Retina (tissue), 1 donor: ENCODE measurements at regions not wholly inside any gene's neighbourhood (a gene's known extent, or its start where the extent isn't known, plus 50 kb on each side); places are given as distances from the start of the nearest gene placed in this dataset.
A peak's percentile ranks its signal among the peaks of the same experiment; 100 is the strongest.

Source experiments
- DNase-seq: peaks from one replicate; pipeline ENCODE4 v3.0.0-alpha.2; 2016

- DNase-seq: no peak
Measured at GRCh38 chr21:25118648-25119047, 488.6 kb downstream of the MRPL39 start.

GRCh38 chr21:25115021-25115420 lies 492.3 kb downstream of the MRPL39 start:
- DNase-seq: no peak

GRCh38 chr21:25107708-25108107 lies 499.6 kb downstream of the MRPL39 start:
- DNase-seq: no peak

GRCh38 chr21:25103500-25104207 lies 503.6 kb downstream of the MRPL39 start:
- no peak for DNase-seq

GRCh38 chr21:25097648-25098047 lies 509.6 kb downstream of the MRPL39 start:
- no peak for DNase-seq

- no peak for DNase-seq
Measured at GRCh38 chr21:25094695-25095094, 512.6 kb downstream of the MRPL39 start.

GRCh38 chr21:25092441-25093011 lies 514.8 kb downstream of the MRPL39 start:
- DNase-seq: no peak

GRCh38 chr21:25081096-25081495 lies 526.2 kb downstream of the MRPL39 start:
- no peak for DNase-seq

GRCh38 chr21:25080661-25081060 lies 526.6 kb downstream of the MRPL39 start:
- no peak for DNase-seq

- no peak for DNase-seq
Measured at GRCh38 chr21:25080141-25080540, 527.1 kb downstream of the MRPL39 start.

GRCh38 chr21:25079053-25079452 lies 528.2 kb downstream of the MRPL39 start:
- DNase-seq: no peak

- no peak for DNase-seq
Measured at GRCh38 chr21:25062061-25062460, 545.2 kb downstream of the MRPL39 start.

- no peak for DNase-seq
Measured at GRCh38 chr21:25054689-25055088, 552.6 kb downstream of the MRPL39 start.

- DNase-seq: peak; percentile 51
Measured at GRCh38 chr21:25039461-25040380, 567.6 kb downstream of the MRPL39 start.

- DNase-seq: no peak
Measured at GRCh38 chr21:25036775-25037174, 570.5 kb downstream of the MRPL39 start.

- DNase-seq: no peak
Measured at GRCh38 chr21:25031750-25032149, 575.5 kb downstream of the MRPL39 start.

- DNase-seq: no peak
Measured at GRCh38 chr21:25029580-25029979, 577.7 kb downstream of the MRPL39 start.

GRCh38 chr21:25025596-25025995 lies 581.7 kb downstream of the MRPL39 start:
- no peak for DNase-seq

GRCh38 chr21:25024639-25025038 lies 582.6 kb downstream of the MRPL39 start:
- no peak for DNase-seq

- DNase-seq: no peak
Measured at GRCh38 chr21:25005388-25005787, 601.9 kb downstream of the MRPL39 start.

GRCh38 chr21:25002676-25003075 lies 604.6 kb downstream of the MRPL39 start:
- DNase-seq: no peak

GRCh38 chr21:24995216-24995615 lies 612.1 kb downstream of the MRPL39 start:
- DNase-seq: no peak

GRCh38 chr21:24994717-24995116 lies 612.6 kb downstream of the MRPL39 start:
- no peak for DNase-seq

- no peak for DNase-seq
Measured at GRCh38 chr21:24989516-24989915, 617.8 kb downstream of the MRPL39 start.
